Dermis microvascular lymphatic vessel endothelial cell (primary cell): ENCODE measurements at regions not wholly inside any gene's neighbourhood (a gene's known extent, or its start where the extent isn't known, plus 50 kb on each side); places are given as distances from the start of the nearest gene placed in this dataset.

Experiments
- DNase-seq, 2 donors: peaks; one replicate each; pipeline versions ENCODE4 v3.0.0 to v3.0.0-alpha.2; 2010; ENCODE audit warnings: low read depth in 2 of 2

DNA sequence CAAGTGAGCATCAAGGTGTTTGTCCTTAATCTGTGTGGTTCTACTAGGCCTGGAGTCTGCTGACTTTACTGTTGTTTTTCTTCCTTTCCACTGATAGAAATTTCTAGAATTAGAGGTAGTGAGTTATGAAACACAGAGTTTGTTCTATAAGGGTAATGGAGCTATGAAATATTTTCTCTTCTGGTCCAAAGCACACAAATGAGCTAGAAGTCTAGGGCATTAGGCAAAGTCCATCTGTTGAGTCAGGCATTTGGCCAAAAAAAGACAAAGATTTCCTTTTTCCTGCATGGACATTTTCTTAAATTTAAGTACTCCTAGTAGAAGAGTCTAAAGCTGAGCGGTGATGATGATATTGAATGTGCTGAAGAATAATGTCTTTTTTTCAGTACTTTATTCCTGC lies 174.3 kb upstream of the STXBP5 start:
- DNase-seq: no peak

DNA sequence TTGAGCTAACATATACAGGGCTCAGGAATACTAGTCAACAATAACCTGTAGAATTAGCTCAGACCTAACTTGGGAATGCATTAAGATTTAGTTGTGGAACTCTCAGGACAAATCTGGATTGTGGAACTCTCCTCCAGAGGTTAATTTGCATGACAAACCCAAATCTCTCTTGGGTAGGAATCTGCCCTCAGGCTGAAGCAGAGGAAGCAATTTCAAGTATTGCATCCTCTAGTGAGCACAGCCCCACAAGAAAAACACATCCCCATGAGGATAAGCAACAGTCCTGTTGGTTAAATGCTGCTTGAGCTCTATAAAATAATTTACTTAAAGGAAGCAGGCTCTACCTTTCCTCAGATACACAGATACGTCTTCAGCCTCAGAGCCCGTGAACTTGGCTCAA lies 170.9 kb upstream of the STXBP5 start:
- DNase-seq: no peak

DNA sequence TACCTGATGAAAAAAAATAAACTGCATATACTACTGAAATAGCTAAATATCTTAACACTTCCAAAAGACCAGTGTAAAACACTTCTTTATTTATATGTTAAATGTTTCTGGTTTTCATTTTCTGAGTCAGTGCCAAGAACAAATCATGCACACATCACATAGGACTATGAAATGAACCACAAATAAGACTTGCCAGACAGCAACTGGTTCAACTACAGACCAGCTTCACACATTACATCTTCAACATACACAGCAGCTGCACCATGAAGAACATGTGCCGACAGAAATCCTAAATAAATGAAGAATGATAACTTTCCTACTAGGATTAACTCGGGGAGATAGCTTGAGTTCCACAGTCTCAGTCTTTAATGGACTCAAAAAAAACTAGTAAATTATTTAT lies 168.3 kb upstream of the STXBP5 start:
- DNase-seq: no peak

DNA sequence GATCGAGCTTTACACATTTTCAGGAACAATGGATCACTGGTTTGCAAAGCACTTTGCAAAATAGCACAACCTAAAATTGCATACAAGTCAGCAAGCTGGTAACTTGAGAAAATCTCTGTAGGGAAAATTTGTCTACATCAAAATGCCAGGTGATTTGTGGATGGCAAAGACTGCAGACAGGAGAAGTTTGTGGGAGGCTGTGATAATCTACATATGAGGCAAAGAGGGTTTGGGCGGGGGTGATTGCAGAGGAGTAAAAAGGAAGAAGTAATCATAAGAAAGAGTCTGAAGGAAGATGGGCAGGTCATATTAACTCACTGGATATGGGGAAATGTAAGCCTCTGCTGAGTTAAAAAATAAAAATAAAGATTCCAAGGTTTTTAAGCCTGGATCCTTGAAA lies 166.3 kb upstream of the STXBP5 start:
- no peak for DNase-seq

DNA sequence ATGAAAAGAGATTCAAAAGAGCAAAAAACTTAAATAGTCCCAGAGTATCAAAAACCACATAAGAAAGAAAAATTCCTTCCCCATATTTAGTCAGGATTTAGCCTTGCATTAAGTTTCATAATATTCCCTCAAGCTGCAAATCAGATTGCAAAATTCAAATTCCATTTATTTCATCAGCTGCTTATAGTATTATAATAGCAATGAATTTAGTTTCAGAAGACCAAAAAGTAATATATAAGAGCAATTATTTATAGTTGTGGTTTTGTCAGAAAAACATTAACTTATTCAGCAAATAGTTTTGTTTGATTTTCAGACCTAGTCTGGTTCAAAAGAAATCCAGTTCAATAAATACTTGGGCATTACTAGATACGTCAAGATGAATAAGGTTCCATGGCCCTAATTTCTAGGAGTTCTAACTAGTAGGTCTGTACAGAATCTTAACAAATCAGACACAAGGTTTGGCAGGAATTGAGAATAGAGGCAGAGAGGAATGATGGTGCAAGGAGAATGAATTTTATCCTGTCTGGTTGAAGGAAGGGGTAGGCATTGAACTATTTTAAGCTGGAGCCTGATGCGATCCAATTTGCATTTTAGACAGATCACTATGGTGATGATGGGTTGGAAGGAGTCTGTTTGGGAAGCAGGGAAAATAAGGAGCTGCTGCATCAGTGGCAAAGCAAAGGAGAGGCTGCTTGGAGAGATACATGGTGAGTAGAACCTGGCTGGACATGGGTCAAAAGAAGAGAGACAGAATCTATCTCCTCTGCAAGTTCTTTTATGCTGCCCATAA lies 163.9 kb upstream of the STXBP5 start:
- no peak for DNase-seq

DNA sequence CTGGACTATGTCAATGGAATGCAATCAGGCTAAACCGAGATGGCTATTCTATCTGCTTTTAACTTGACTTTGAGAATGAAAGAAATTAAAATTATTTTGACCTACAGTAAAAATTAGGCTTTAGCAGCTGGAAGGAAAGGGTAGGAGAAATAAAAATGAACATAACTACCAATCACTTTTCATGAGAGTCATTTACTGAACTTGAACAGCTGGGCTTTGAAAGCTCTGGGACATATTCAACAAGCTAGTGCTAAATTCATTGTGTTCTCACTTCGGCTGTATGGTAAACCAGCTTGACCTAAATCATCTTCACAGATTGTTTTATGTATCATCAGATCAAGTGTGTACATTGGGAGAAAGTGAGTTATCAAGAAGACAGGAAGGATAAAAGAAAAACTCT lies 161.5 kb upstream of the STXBP5 start:
- DNase-seq: no peak

DNA sequence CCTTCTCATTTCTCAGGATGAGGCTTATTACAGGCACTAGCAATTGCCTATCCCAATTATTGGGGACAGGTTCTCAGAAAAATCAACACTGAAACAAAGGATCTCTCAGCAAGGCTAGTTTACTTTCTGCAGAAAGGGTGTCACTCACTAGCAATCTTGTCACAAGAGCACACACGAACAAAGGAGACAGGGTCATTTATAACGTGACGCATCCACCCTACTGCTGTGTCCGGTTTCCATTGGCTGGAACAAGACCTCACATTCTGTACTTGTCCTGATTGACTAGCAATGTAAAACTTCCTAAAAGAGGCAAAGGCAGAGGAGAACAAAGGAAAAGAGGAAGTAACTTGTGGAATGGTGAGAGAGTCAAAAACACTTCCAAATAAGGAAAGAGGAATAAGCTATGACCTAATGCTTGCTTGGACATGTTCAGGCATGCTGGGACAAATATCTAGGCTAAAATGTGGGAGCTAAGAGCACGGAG lies 160.2 kb upstream of the STXBP5 start:
- peak in 1 of 2 donors; percentile 20 for DNase-seq

DNA sequence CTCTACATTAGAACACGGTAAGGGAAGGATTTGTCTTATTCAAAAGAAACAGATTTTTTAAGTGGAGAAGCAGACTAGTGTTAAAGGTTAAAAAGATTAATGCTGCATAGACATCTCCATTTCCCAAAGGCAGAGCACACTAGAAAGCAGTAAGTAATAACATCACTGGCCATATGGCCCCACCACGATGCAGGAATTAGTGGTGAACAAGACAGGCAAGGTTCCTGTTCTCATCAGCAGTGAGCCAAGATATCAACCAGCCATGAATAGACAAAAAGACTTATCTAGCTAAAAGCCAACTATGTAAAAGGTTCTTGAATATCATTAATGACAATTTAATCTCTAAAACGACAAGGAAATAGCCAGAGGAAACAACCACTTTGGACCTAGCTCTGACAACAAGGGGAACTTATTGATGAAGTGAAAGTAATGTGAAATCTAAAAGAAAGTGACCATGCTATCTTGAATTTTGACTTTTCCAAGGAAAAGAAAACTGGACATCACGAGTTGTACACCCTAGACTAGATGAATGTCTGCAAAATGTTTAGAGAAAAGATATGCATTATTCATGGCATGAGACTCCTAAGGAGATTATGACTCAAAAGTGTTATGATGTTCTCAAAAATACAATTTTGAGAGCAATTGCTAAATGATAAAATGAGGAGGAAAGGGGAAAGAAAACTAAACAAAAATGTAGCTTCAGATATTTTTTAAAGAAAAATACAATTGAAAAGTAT lies 157.9 kb upstream of the STXBP5 start:
- DNase-seq: no peak

DNA sequence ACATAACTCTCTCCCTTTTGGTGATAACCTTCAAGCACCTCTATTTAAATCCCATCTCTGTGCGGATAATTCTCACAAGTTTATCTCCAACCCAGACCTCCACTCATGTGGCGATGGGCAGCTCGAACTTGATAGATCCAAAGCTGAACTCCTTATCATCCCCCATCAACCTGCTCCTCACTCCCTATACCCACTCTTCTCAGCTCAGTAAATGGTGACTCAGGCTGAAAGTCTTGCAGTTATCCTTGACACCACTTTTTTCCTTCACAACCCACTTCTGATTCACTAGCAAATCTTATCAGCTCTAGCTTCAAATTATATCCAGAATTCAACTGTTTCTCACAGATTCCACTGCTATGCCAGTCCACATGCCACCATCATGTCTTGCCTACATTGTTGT lies 155.3 kb upstream of the STXBP5 start:
- no peak for DNase-seq

DNA sequence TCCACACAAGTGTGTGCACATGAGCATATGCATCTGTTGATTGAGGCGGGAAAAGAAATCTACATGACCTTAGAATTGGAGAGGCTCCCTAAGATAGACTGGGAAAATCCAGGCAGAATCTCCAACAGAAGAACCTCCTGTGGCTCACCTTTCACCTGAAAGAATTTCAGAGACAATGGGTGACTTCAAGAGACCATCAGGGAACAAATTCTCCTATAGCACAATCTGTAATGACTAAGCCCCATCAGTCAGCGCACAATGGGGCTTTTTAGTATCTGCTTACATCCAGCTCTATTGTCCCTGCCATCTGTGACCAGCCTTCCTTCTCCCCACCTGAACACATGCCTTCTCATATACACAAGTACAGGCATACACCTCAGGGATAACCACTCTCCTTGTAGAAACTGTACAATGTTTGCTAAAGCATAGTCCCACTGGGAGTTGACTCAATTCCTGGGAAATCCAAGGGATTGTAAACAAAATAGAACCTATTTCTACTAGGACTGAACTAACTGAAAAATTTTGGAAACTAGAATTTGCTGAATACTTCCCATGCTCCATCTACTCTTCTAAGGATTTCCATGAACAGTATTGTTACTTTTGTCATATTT lies 150.8 kb upstream of the STXBP5 start:
- DNase-seq: no peak

DNA sequence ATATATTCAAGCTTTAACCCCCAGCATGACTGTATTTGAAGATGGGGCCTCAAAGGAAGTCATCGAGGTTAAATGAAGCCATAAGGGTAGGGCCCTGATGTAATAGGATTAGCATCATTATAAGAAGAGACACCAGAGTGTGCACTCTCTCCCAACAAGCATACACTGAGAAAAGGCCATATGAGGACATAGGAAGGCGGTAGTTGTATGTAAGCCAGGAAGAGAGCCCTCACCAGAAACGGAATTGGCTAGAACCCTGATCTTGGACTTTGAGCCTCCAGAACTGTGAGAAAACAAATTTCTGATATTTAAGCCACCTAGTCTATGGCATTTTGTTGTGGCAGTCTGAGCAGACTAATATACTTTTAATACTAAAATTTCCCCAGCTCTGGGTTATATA lies 150.1 kb upstream of the STXBP5 start:
- no peak for DNase-seq

DNA sequence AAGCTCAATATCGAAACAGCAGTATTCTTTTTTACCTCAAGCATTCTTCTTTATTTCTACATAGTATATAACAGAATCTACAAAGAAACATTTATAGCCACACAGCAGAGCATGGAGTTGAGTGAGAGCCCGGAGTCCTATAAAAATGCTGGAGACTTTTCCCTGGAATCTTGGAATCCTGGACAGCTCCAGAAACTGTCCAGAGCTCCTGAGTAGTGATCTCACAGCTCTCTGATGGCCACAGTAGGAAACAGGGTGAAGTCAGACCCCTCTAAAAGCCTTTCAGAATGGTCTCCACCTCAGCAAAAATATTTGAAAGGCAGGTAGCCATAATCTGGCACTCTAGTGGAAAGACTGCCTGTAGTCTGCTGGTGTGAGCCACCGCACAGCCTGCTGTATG lies 149.3 kb upstream of the STXBP5 start:
- DNase-seq: no peak

DNA sequence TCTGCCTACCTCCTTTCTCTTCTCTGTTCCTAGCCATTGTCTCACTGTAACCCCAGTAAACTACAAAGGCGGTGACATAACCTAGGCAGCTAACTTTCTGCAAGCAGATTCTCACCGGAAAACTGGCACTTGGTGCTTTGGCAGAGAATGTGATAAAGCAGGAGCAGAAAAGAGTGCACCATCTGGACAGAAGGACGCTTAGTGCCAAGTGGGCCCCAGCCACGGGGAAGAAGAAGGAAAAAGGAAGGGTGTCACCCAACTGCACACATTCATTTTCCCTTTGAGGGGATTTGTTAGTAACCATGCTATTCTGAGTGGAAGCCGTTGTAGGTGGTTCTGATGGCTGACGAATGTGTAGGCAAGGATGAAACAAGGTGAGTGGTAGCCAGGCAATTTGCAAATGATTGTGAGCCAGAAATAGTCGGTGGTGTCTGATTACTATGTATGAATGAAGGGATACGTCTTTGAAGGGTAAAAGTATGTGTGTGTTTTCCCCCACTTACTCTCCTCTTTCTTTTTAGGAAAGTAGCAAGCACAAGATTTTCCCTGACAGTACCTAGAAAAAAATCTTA lies 148.3 kb upstream of the STXBP5 start:
- no peak for DNase-seq

DNA sequence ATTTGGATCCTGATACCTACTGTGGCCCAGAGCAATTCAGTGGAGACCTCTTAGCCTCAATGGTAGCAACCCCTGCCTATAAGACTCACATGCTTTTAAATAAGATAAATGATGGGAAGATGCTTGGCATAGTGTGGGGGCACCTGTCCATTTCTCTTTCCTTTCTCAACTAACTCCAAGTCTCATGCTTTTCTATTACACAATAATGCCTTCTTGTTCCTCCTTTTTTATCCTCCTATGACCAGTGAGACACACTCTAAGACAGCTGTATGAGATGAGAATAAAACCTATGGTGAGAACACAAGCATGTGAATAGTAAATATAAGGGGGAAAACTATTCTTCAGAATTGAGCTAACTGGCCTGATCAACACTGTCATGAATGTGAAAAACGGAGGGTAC lies 147.0 kb upstream of the STXBP5 start:
- DNase-seq: no peak

DNA sequence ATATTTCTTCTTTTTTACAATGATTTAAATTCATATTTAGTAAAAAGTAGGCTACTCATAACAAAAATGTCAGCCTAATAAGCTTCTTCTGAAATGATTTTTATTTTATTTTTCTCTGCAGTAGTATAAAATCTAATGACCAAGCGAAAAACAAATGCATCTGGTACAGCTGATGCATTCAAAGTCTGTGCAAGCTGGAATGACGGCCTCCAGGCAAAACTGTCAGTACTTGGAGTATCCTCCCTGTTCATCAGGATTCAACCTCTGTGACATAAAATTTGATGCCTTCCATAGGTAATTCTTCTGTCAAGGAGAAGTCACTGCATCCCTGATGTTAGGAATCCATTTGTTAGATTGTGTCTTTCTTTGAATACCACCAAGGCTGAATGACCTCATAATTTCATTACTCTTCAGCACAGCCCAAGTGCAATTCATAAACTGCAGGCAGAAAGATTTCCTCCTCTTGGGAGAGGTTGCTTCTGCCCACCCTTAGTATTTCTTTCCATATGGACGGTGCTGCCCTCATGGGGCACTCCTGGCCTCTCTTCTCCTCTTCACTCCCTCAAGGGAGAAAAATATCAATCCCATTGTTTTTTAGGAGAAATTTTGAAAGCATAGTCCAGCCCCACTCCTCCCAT lies 146.4 kb upstream of the STXBP5 start:
- no peak for DNase-seq

DNA sequence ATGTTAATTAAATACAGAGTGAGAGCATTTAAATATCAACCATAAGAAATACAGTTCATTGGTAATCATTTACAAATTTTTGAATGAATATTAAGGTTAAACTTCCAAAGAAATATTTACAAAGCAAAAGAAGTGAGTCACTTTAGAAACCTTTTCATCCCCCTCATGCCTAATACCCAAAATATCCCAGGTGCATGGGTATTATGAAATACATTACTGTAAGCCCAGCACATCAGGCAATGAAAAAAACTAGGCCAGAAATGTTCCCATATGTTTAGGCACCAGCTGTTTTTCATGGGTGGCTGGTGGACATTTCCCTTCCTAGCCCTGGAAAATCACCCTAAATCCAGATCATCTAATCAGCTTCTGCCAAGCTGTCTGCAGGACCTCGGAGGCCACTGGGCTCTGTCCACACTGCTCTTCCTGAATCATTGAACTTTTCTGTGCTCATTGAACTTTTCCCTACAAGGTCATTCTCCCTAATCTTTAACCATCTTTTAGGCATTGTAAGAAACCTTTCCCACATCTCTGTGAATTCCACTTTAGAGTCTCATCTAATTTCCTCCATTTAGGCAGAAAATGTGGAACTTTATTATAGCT lies 145.3 kb upstream of the STXBP5 start:
- no peak for DNase-seq

DNA sequence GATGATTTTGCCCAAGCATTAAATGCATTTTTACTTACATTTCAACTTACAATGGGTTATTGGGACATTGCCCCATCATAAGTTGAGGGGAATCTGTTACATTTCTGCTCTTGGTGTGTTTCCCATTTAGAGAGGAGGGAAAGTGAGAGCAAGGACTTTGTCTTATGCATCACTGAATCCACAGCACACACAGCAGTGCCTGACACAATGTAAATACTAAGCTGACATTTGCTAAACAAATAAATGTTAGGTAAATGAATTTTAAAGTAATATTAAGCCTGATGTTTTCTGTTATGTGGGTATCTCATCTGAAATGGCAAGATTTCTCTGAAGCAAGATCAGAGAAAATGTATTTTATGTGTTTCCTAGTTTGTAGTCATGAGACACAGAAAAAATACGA lies 143.6 kb upstream of the STXBP5 start:
- no peak for DNase-seq

DNA sequence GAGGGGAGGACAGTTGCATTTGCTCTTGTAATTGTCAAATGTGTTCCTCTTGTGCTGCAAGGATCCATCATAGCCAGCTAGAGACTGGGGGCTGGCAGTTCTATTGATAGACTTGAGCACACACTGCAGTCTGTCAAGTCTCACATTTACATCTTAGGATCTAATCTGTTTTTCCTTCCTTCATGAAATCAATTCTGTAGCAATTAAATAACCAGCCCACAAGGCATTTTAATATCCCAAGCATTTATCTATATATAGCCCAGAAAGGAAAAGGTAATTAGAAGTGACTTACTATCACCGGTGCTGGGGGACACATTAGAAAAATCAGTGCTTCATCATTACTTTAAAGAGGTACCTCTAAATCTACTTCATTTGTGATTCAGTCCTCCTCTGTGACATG lies 143.0 kb upstream of the STXBP5 start:
- no peak for DNase-seq

DNA sequence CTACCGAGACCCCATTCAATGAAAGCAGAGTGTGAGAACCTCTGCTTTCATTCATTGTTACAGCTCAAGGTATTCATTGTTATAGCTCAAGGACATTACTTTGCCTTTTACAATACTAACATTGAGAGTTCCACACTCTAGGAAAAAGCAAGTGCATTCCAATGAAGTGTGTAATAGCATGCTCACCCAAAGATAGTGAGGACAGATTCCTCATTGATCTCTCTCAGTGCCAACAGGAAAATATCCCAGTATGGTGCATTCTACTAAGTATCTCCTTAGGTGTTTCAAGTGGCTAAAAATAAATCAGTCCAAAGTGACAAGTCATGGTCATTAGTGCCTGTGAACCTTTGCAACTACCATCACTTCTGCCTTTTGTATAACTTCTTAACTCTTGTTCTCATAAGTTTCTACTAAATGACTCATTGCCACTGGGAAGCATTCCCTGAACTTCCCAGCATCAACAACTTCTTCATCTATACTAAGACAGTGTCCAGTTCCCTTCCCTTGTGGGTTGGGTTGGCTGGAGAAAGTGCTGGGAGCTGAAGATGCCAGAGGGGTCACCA lies 140.7 kb upstream of the STXBP5 start:
- no peak for DNase-seq

DNA sequence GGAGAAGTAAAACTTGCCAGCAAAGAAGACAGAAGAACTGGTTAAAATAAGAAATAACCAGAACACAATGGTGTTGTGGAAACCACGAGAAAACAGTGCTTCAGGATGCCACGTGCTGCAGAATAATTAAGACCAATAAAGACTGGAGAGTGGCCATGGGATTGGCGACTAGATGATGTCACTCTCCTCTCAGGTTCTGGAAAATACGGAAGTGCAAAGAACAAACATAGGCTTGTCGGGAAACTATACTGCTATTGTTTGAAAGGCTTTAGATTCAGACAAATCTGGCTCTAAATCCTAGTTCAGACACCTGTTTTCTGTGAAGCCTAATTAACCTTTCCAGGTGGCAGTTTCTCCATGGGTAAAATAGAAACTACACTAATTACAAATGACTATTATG lies 138.4 kb upstream of the STXBP5 start:
- DNase-seq: no peak

DNA sequence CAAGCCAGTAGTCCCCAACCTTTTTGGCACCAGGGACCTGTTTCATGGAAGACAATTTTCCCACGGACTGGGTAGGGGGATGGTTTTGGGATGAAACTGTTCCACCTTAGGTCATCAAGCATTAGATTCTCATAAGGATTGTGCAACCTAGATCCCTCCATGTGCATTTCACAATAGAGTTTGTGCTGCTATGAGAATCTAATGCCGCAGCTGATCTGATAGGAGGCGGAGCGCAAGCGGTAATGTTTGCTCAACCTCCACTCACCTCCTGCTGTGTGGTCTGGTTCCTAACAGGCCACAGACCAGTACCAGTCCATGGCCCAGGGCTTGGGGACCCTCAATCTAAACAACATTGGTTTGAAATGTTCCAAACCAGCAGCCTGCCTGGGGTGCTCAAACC lies 137.0 kb upstream of the STXBP5 start:
- no peak for DNase-seq
